CD14-positive monocyte (primary cell): ENCODE measurements at regions not wholly inside any gene's neighbourhood (a gene's known extent, or its start where the extent isn't known, plus 50 kb on each side); places are given as distances from the start of the nearest gene placed in this dataset.

ENCODE experiments used
- DNase-seq, 3 donors: peaks; one replicate each; pipeline ENCODE4 v3.0.0-alpha.2; 2011 to 2022
- H2AFZ ChIP-seq: 2 replicates; pipeline ENCODE4 v1.6.0; 2012; ENCODE audit warnings: mild to moderate bottlenecking, low read depth, low read length, inconsistent platforms; ENCODE audit not compliant: insufficient read depth, poor library complexity, severe bottlenecking
- H3K27ac ChIP-seq, 2 donors: 1 replicate in 1 of 2; 2 replicates in 1 of 2; pipeline ENCODE4 v1.5.1; 2012 to 2013; ENCODE audit warnings: low read length in 2 of 2, control low read depth in 1 of 2, inconsistent platforms in 1 of 2, low read depth in 1 of 2, mild to moderate bottlenecking in 1 of 2
- H3K27me3 ChIP-seq, 2 donors: one replicate each; pipeline versions ENCODE4 v1.6.0 to v1.6.1; 2011 to 2013; ENCODE audit warnings: low read length in 2 of 2; ENCODE audit not compliant: control insufficient read depth in 2 of 2, insufficient read depth in 2 of 2
- H3K36me3 ChIP-seq, 2 donors: replicated peaks in 1 of 2; 1 replicate in 1 of 2; 2 replicates in 1 of 2; pipeline versions ENCODE4 v1.5.1 to v1.6.1; 2012 to 2013; ENCODE audit warnings: low read length in 2 of 2, control low read depth in 1 of 2, inconsistent platforms in 1 of 2, mild to moderate bottlenecking in 1 of 2; ENCODE audit not compliant: insufficient read depth in 2 of 2, control insufficient read depth in 1 of 2
- H3K4me1 ChIP-seq, 2 donors: 1 replicate in 1 of 2; 2 replicates in 1 of 2; pipeline versions ENCODE4 v1.5.1 to v1.6.1; 2012 to 2013; ENCODE audit warnings: low read length in 2 of 2, control low read depth in 1 of 2, inconsistent platforms in 1 of 2, mild to moderate bottlenecking in 1 of 2, moderate library complexity in 1 of 2; ENCODE audit not compliant: insufficient read depth in 2 of 2, control insufficient read depth in 1 of 2
- H3K4me2 ChIP-seq: replicated peaks from 2 replicates; pipeline ENCODE3; 2012; ENCODE audit warnings: low read length, moderate library complexity, mild to moderate bottlenecking; ENCODE audit not compliant: poor library complexity, severe bottlenecking; ENCODE audit errors: extremely low read depth
- H3K4me3 ChIP-seq, 3 experiments: fragments of 200-600 bp in 1 of 3; sonication (generic) in 1 of 3; replicated peaks in 1 of 3; 1 replicate in 2 of 3; 2 replicates in 1 of 3; pipeline ENCODE4 v1.5.1; 2011 to 2013; ENCODE audit warnings: low read length in 3 of 3, mild to moderate bottlenecking in 3 of 3, control low read depth in 2 of 3, low read depth in 2 of 3, inconsistent platforms in 1 of 3, moderate library complexity in 1 of 3
- H3K79me2 ChIP-seq: 2 replicates; pipeline ENCODE4 v1.6.0; 2012; ENCODE audit warnings: mild to moderate bottlenecking, control low read depth, inconsistent platforms, low read length, moderate library complexity; ENCODE audit not compliant: insufficient read depth
- H3K9ac ChIP-seq: 2 replicates; pipeline ENCODE4 v1.6.0; 2017; ENCODE audit warnings: low read length, mild to moderate bottlenecking; ENCODE audit not compliant: insufficient read depth, poor library complexity, severe bottlenecking
- H3K9me3 ChIP-seq, 2 donors: replicated peaks in 1 of 2; 1 replicate in 1 of 2; 2 replicates in 1 of 2; pipeline versions ENCODE4 v1.5.1 to v1.6.1; 2012 to 2013; ENCODE audit warnings: low read length in 2 of 2, control low read depth in 1 of 2; ENCODE audit not compliant: control insufficient read depth in 1 of 2, insufficient read depth in 1 of 2
- H4K20me1 ChIP-seq: 2 replicates; pipeline ENCODE4 v1.6.0; 2012; ENCODE audit warnings: mild to moderate bottlenecking, low read length, control low read depth, moderate library complexity; ENCODE audit not compliant: insufficient read depth
- H3K27ac Mint-ChIP-seq, 7 donors: one replicate each; pipeline ENCODE4 v1.8.0; 2020; ENCODE audit warnings: mild to moderate bottlenecking in 7 of 7, mixed read lengths in 7 of 7, moderate library complexity in 6 of 7, inconsistent platforms in 2 of 7
- H3K27me3 Mint-ChIP-seq, 3 donors: one replicate each; pipeline ENCODE4 v1.8.0; 2021 to 2022; ENCODE audit warnings: low read depth in 3 of 3, mild to moderate bottlenecking in 3 of 3, mixed read lengths in 3 of 3, moderate library complexity in 3 of 3, inconsistent platforms in 1 of 3
- H3K36me3 Mint-ChIP-seq, 2 donors: one replicate each; pipeline ENCODE4 v1.8.0; 2020; ENCODE audit warnings: mixed read lengths in 2 of 2, inconsistent platforms in 1 of 2, mild to moderate bottlenecking in 1 of 2
- H3K4me1 Mint-ChIP-seq: one replicate; pipeline ENCODE4 v1.8.0; 2020; ENCODE audit warnings: mild to moderate bottlenecking, mixed read lengths
- H3K4me3 Mint-ChIP-seq, 2 donors: one replicate each; pipeline ENCODE4 v1.8.0; 2020; ENCODE audit warnings: mild to moderate bottlenecking in 2 of 2, mixed read lengths in 2 of 2, moderate library complexity in 1 of 2
- H3K9me3 Mint-ChIP-seq, 7 donors: one replicate each; pipeline ENCODE4 v1.8.0; 2020 to 2022; ENCODE audit warnings: mixed read lengths in 7 of 7, mild to moderate bottlenecking in 6 of 7, moderate library complexity in 6 of 7, inconsistent platforms in 2 of 7
- WGBS: methylation state at CpG from one replicate; pipeline ENCODE4 v1.1.5; 2013; ENCODE audit warnings: missing lambda C conversion rate; ENCODE audit not compliant: insufficient coverage; 5-methylcytosine and 5-hydroxymethylcytosine counted together
- intact Hi-C, 2 donors: fragments of 100-400 bp; cut with micrococcal nuclease; formaldehyde crosslinking; loops; one replicate each; pipeline versions ENCODE4 v1.15.0 to v1.15.1; 2023
- TF ChIP-seq, protein P1 (sequence below): fragments of 200-600 bp; IDR thresholded peaks from one replicate; pipeline ENCODE4 v1.8.0; 2022; ENCODE audit warnings: antibody characterized with exemption, mild to moderate bottlenecking

DNA sequence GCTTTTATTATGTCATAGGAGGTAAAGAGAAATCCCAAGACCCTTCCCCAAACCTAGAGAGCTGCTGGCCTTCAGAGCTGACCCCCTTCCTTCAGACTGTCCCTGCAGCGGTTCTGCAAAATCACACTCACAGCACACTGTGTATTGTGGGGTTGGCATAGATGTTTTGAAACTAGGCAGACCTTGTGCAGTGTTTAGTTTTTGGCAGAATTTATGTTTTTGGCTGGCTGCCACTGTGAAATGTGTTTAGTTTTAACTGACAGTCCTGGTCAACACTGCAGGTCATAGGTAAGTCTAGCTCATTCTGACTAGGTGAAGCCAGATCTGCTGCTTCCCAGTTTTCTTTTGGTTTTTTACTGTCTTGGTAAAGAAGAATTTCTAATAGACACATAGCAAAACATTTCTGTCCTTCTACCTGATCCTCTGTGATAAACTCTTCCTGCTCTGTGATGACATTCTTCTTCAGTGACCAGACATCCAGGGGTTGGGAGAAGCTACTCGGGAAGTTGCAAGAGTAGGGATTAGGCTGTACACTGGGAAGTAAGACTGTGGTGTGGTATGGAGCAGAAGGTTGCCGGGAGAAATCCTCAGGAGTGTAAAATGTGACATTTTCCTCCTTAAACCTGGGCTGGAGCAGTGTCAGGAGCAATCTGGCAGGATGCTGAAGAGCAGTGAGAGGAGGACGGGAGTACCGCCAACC, 209.6 kb upstream of the MCTP2 start:
- TF ChIP-seq, protein P1, sequence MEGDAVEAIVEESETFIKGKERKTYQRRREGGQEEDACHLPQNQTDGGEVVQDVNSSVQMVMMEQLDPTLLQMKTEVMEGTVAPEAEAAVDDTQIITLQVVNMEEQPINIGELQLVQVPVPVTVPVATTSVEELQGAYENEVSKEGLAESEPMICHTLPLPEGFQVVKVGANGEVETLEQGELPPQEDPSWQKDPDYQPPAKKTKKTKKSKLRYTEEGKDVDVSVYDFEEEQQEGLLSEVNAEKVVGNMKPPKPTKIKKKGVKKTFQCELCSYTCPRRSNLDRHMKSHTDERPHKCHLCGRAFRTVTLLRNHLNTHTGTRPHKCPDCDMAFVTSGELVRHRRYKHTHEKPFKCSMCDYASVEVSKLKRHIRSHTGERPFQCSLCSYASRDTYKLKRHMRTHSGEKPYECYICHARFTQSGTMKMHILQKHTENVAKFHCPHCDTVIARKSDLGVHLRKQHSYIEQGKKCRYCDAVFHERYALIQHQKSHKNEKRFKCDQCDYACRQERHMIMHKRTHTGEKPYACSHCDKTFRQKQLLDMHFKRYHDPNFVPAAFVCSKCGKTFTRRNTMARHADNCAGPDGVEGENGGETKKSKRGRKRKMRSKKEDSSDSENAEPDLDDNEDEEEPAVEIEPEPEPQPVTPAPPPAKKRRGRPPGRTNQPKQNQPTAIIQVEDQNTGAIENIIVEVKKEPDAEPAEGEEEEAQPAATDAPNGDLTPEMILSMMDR = no peak
- WGBS = 87% methylated on average over 4 of the region's 5 CpGs

DNA sequence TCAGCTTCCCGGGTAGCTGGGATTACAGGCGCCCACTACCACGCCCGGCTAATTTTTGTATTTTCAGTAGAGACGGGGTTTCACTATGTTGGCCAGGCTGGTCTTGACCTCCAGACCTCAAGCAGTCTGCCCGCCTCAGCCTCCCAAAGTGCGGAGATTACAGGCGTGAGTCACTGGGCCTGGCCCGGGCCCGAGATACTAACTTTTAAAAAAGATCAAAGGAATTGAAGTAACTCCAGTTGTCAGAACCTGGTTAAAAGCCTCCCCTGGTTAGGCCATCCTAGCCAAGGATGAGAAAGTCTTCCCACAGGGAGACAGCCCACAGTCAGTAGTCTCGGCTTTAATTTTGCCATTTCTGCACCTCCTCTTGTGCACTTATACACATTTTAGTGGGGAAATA, 212.3 kb upstream of the MCTP2 start:
- H3K4me3 Mint-ChIP-seq = no peak overlapping the region
- Histone ChIP-seq H3K9ac (no peak overlapping the region), H4K20me1 (no peaks in the 10 kb centered on the region), H3K36me3 (no peaks in the 10 kb centered on the region), H2AFZ (no peak overlapping the region), H3K27me3 (no peaks in the 10 kb centered on the region), H3K4me2 (no peak overlapping the region), H3K9me3 (no peaks in the 10 kb centered on the region), H3K79me2 (no peaks in the 10 kb centered on the region), H3K27ac (no peak overlapping the region), H3K4me1 (no peaks in the 10 kb centered on the region), H3K4me3 (no peak overlapping the region)
- no peaks in the 10 kb centered on the region for H3K36me3 Mint-ChIP-seq
- peaks cover 0 to 6% (median 0%) of the 10 kb centered on the region in 7 donors for H3K9me3 Mint-ChIP-seq
- TF ChIP-seq, protein P1 = no peak
- intact Hi-C loops = no loop called here
- no peak overlapping the region for H3K27ac Mint-ChIP-seq
- no peak for DNase-seq
- WGBS = 97% methylated on average over 10 of the region's 11 CpGs
- H3K4me1 Mint-ChIP-seq = no peaks in the 10 kb centered on the region
- peaks cover 2 to 6% (median 4%) of the 10 kb centered on the region in 3 donors for H3K27me3 Mint-ChIP-seq

More for the DNA sequence above, 209.6 kb upstream of the MCTP2 start:
- Histone ChIP-seq H3K4me3 (no peak overlapping the region), H2AFZ (no peak overlapping the region), H3K27me3 (no peaks in the 10 kb centered on the region), H3K27ac (no peak overlapping the region), H3K9ac (no peak overlapping the region), H3K36me3 (no peaks in the 10 kb centered on the region), H3K79me2 (no peaks in the 10 kb centered on the region), H3K9me3 (no peaks in the 10 kb centered on the region), H4K20me1 (no peaks in the 10 kb centered on the region), H3K4me1 (no peaks in the 10 kb centered on the region), H3K4me2 (no peak overlapping the region)
- Mint-ChIP-seq H3K9me3 (peaks cover 0 to 3% (median 0%) of the 10 kb centered on the region in 7 donors), H3K27me3 (peaks cover 2 to 6% (median 3%) of the 10 kb centered on the region in 3 donors), H3K4me1 (no peaks in the 10 kb centered on the region), H3K27ac (no peak overlapping the region), H3K4me3 (no peak overlapping the region), H3K36me3 (no peaks in the 10 kb centered on the region)
- intact Hi-C loops = no loop called here
- no peak for DNase-seq
